ENCODE measurements at regions not wholly inside any gene's neighbourhood (a gene's known extent, or its start where the extent isn't known, plus 50 kb on each side); places are given as distances from the start of the nearest gene placed in this dataset.
A peak's percentile ranks its signal among the peaks of the same experiment; 100 is the strongest.
"Not testable (repeated sequence)": the region's sequence is repeated elsewhere in the genome, so short reads cannot be mapped to it uniquely, and the experiment has no call there.

DNA sequence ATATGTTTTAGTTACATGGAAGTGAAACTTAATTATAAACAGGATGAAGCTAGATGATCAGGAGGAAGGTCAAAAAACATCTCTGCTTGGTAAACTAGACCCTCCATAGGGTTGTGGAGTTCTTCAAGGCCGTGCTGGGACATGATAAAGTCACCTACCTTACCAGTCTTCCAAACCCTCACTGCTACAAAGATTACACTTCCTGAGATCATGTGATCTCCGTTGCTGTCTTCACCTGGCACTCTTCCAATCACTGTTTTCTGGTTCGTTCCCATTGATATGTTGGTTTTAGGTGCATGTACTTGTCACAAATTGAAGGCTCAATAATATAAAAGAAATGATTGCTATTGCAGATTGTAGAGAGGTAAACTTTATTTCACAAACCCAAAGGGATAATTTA is 161.5 kb upstream of the MAN1A1 start:
- DNase-seq = no peak

DNA sequence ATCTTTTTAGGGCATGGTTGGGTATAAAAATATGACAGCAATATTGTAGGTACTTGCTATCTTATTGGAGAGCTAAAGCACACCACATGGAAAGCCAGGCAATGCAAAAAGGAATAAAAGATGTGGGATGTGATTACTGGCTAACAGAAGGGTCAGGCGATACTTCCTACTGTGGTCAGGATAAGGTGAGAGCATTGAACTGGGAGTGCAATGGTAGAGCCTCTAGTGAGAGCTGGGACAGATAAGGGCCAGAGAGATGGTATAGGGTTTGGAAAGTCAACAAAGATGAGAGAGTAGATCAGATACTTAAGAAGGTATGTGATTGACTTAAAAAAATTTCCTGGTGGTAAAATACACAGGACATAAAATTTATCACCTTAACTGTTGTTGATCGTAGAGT is 160.7 kb upstream of the MAN1A1 start:
- DNase-seq = no peak

DNA sequence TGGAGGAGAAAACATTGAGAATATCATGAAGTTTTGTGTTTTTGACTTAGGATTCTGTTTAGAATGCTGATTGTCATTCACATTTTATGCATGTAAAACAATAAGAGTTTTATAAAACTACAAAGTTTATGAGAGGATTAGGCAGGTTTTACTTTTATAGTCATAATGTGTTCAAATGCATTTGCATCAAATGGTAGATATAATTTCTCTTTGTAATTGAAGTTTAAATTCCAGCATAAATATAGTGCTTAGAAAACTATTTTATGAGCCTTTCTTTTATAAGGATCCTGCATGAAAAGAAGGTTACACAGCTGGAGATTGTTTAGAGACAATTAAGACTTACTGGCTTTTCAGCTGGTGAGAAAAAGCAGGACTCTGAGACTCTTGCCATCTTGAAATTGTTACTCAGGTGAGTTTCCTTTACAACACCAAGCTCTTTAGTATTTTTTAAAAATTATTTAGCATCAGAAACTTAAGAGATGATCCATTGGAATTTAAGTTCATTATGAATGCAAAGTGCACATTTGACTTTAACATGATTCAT is 157.1 kb upstream of the MAN1A1 start:
- DNase-seq = no peak

DNA sequence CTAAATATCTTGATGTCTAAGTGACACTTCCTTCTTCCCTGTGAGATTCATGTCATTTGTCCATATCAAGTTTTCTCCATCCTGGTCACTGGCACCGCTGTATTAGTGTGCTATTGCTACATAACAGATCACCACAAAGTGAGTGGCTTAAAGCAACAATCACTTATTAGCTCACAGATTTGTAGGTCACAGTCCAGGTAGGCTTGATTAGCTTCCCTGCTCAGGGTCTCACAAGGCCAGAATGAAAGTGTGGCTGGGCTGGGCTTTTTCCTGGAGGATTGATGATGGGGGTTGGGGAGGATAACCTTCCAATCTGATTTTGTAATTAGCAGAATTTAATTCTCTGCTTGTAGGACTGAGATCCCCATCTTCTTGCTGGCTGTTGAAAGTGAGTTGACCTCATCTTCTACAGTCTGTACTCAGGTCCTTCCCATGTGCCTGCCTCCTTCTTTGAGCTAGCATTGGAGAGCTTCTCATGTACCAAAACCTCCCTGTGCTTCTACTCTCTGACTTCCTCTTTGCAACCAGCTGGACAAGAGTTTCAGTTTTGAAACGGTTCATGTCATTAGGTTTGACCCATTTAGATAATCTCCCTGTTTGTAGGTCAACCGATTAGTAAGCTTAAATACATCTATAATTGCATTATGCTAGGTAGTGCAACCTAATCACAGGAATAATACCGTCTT is 152.4 kb upstream of the MAN1A1 start:
- no peak for DNase-seq

DNA sequence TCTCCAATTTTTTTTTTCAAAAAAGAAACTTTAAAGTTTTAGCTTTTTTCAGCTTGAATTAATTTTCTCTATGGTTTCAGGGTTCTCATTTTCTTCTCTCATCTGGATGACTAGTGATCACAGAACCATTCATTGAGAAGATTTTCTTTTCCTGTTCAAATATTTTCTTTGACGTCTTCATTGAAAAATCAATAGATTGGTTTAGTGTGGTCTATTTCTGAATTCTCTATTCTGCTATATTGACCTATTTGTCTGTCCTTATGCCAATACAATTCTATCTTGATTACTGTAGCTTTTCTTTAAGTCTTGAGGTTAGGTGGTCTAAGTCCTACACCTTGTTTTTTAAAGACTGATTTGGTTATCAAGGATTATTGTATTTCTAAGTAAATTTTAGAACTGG is 150.2 kb upstream of the MAN1A1 start:
- DNase-seq = no peak

DNA sequence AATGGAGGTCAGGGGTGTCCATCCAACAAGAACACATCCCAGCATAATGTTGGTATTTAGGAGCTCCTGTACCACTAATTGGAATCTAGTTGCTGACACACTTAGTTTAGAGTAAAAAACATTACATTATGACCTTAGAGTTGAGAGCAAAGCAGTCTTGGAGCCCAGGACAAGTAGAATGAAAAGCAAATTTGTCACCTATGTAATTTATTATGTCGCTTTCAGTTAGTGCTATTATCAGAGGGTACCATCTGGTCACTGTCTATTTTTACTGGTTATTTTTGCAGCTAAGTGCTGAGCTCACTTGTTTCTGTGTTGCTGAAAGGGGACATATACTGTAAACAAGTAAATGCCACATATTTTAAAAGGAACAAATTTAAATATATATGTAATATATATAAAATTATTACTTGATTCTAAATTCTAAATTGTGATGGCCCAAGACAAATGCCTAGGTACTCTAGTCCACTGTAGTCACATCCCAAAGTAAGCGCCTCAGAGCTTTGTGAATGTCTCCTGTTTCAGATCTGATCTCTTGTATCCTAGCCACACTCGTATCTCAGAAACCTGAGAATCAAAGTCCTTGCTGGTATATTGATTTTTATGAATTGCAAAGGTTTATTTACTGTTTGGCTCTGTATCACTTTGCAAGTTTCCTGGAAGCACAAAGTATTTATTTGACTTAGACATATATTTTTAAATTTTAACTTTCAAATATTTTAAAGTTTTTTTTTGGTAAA is 148.6 kb upstream of the MAN1A1 start:
- DNase-seq = no peak

DNA sequence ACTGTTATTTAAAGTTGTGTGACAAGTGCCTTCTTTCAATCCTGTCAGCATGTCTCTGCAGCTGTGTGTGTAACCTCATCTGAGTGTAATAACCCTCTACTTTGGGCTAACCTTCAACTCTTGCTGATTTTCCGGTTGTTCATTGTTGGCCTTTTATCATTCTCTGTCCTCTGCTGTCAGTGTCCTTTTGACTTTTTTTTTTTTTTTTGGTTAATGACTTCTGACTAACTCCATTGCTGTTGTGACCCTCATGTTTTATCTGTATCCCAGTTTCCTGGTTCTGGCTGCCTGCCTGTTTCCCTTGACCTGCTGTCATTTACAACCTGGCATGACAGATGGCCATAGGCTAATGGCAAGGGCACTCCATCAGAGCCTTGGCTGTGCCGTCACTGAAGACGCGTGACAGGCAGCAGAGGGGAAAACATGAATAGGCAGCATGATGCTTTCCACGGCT is 145.7 kb upstream of the MAN1A1 start:
- DNase-seq = no peak

DNA sequence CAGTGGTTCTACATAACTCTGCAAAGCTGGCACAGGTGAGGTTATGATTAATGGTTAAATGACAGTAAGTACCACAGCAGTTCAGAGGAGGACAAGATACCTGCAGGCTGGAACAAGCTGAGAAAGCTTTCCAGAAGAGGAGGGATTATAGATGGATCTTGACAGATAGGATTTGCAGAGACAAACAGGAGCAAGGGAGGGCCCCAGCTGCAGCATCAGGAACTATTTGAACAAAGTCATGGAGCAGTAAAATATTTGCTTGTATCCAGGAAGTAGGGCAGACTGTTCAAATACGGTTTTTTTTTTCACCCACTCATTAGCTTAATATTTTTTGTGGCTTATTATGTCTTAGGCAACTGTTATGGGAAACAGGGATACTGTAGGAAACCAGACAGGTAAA is 144.4 kb upstream of the MAN1A1 start:
- DNase-seq = peak; percentile 4

DNA sequence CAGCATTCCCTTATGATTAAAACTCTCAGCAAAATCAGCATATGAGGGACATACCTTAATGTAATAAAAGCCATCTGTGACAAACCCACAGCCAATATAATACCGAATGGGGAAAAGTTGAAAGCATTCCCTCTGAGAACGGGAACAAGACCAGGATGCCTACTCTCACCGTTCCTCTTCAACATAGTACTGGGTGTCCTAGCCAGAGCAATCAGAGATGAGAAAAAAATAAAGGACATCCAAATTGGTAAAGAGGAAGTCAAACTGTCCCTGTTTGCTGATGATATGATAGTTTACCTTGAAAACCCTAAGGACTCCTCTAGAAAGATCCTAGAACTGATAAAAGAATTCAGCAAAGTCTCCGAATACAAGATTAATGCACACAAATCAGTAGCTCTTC is 141.6 kb upstream of the MAN1A1 start:
- not testable (repeated sequence) for DNase-seq

DNA sequence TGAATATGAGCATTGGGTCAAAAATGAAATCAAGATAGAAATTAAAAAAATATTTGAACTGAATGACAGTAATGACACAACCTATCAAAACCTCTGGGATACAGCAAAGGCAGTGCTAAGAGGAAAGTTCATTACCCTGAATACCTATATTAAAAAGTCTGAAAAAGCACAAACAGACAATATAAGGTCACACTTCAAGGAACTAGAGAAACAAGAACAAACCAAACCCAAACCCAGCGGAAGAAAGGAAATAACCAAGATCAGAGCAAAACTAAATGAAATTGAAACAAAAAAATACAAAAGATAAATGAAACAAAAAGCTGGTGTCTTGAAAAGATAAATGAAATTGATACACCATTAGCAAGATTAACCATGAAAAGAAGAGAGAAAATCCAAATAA is 140.5 kb upstream of the MAN1A1 start:
- not testable (repeated sequence) for DNase-seq

DNA sequence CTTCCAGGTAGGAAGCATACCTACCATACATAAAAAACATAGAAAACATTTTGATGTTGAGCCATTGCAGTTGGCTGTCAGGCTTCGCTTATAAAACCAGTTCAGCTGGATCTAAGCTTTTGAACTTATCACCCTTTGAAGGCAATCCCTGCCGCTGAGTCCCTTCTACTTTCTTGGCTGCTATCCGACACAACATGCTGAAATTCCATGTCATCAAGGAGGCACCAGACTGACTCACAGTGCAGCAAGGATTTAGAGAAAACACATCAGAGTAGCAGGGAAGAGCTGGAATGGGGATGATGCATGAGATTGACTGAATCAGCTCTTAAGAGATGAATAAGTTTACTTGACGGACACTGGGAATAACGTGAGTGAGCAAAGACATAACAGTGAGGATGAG is 135.0 kb upstream of the MAN1A1 start:
- DNase-seq = no peak

DNA sequence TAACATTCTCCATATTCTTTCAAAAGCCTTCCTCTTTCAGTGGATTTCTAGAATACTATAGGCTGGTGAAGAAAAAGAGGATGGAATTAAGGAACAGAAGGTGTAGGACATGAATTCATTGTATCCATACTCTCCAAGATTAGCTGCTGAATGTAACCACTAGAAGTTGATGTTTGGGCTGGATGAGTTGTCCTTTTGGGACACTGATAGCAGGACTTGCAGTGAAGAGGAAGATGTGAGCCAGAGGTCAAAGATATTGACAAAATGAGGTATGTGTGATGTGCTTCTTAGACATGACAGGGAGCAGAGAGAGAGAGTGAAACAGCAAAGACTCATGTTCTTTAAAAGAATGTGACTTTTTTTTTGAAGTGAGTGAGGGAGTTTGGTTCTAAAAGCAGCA is 134.3 kb upstream of the MAN1A1 start:
- DNase-seq = no peak

DNA sequence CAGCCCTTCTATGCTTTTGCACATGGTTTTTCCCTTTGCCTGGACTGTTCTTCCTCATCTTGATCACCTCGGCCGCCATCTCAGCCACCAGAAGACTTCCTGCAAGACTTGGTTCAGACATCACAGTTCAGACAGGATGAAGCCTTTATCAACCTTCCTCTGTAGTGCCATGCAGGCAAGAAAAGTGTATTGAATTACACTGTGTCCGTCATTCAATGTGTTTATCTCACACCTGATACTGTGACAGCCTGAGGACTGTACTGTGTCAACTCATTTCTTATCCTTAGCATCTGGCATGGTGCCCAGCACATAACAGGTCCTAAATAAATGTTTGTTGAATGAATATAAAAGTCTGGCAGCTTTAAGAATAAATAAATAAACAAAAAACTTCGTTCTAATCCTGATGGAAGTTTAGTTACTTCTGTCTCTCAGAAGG is 133.3 kb upstream of the MAN1A1 start:
- DNase-seq = no peak

DNA sequence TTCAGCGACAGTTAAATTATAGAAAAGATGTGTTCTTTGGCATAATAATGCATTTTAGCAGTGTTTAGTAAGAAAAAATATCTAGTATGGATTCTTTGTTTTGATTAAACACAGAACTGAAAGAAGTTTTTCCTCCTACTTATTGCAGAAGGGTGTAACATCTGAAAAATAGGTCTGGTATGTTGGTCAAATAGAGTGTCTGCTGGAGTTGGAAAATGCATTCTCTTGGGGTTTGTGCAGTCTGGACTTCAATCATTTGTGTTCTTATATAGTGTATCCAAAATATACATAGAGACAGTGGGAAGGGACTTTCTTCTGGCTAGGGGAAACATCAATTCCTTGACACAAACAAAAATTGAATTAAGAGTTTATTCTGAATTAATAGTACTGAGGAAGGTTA is 132.4 kb upstream of the MAN1A1 start:
- no peak for DNase-seq

DNA sequence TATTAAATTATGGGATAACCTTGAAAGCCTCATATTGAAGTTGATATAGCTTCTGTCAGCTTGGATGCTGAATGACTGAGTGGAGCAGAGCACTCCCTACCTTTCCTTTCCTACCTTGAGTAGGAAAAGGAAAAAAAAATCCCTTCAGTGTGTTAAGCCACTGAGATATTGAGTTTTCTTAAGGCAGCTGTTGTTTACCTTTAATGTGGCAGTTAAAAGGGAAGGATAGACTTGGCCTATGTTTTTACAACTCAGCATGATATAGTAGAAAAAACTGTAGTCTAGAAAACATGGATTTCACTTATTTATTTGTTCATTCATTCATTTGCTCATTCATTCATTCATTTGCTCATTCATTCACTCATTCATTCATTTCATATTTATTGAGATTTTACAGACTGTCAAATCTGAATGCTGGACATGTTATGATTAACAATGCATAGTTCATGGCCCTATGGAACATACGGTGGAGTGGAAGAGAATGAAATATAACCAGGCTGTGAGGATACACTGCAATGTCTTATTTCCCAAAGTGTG is 131.5 kb upstream of the MAN1A1 start:
- DNase-seq = no peak

DNA sequence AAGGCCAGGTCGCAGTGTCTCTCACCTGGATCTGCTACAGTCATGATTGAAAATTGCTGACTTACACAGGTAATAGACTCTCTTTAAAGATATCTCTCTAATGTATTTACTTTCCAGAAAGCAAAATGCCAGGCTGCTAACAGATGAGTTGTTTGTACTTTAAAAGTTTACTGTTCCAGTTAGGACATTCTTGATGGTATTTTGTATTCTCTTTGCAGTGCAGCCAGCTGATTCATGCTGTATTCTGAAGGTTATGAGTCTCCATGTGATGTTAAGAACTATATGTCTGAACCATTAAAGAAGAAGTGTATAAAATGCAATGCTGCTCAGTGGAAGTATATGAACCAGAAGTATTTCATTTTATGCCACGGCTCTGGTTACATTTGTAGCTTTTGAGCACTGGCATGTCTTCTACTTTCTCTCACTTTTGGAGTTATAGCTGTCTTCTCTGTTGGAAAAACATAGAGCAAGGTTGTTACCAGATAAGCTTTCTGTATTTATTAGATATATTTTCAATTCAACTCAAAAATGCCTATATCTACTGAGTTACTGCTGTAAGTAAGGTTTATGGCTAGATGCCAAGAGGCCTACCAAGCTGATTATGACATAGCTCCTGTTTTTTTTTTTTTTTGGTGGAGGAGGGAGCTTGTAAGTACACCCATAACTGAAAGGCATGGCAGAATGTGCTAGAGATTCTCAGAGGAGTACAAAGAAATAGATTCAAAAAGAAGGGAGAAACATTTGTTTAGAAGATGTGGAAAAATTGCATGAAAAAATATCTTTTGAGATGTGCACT is 130.5 kb upstream of the MAN1A1 start:
- DNase-seq = no peak

DNA sequence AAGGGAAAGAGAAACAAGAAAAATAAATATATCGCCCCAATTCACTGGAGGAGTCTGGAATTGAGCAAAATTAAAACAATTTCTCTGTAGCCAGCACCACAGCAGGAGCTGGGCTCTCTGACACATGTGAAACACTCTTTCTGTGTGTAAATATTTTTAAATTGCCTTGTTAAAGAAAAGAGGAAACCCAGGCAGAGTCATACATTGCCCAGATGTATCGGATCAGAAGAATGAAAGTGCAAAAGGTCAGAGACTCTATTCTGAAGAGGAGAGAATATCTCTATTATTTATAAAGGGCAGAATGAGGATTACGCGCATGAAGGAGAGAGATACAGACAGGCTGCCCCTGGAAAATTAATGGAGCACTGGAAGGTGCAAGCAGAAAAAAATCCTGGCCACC is 127.0 kb upstream of the MAN1A1 start:
- no peak for DNase-seq

DNA sequence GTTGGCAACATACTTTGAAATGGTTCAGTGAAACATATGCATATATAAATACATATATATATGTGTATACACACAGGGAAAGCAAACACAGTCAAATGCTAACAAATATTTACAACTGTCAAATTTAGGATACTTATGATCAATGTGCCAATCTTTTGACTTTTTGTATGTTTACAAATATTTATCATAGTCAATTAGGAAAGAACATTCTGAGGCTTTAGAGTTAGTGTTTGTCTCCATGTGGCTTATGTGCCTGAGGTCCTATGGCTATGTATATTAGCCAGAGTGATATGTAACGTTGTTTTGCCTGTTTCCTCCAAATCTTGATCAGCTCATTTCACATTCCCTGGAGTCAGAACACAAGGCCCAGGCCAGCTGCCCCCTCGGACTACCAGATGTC is 126.5 kb upstream of the MAN1A1 start:
- no peak for DNase-seq

DNA sequence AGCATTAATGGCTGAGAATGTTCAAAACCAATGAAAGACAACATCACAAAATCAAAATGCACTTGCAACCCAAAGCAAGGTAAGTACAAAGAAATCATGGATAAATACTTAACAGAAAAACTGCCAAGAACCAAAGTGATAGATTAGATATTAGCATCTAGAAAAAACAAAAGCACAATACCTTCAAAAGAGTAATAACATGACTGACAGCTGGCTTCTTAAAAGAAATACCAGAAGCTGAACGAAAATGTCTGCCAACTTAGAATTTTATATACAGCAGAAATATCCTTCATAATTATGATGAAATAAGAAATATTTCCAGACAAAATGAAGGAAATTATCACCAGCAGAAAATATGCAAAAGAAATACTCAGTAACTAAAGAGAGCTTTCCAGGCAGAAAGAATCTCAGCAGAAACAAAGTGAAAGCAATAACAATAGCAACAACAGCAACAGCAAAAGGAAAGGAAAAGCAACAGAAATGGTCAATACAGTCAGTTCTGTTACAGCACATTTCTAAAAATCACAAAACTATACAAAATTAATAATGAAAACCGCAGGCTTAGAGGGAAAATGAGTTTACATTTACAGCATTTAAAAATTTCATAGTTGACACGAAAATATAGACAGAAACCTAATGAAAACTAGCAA is 121.5 kb upstream of the MAN1A1 start:
- DNase-seq = no peak

DNA sequence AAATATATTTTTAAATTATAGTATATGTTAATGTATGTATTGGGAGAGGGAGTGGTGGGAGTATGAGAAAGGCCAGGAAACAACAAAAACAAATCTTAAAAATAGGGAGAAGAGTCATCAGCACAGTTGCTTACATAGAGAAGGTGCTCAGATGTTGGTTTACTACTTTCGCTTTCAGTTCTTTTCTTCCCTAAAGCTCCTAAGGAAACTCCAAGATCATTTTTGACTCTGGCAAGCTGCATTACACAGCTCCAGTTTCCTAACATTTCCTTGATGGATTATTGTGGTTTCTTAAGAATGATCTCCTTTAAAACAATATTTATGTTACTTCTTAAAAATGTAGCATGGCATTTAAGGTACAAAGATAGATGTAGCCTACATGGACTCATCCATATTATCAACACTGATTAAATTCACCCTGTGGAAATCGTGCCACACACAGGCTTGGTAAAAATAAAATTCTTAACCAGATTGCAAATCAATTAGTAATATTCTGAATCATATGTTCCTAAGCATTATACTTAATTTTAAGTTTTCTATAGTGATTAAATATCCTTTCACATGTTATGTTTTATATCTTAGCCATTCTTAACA is 118.0 kb upstream of the MAN1A1 start:
- DNase-seq = no peak

DNA sequence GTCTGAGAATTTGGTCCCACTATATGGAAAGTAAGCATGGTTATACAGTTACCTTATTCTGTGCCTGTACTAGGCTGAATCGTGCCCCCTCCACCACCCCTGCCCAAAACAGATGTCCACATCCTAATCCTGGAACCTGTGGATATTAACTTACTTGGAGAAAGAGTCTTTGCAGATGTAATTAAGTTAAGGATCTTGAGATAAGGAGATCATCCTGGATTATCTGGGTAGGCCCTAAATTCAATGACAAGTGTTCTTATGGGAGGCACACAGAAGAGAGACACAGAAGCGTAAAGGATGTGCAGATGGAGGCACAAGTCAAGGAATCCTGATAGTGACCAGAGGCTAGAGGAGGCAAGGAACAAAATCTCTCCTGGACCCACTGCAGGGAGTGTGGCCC is 116.7 kb upstream of the MAN1A1 start:
- no peak for DNase-seq

DNA sequence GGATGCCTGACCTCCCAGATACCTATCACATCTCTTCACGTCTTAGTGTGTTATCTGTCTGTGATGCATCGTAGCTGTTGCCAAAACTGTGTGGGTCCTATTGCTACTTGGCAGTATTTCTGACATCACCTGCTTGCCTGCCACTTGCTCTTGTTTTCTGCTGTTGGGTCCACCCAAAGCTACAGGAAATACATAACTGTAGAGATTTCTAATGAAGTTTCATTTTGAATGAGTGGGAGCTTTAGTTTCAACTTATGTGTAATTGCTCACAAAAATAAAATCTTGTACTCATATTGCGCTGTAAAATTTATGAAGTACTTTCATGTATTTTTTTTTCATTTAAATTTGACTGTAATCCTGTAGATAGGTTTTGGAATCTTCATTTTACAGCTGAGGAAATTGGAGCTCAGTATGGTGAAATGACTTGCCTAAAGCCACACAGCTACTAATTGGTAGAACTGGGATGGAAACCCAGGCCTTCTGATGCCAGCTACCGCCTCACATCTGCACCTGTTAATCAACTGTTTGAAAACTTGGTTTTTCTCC is 113.6 kb upstream of the MAN1A1 start:
- no peak for DNase-seq
